ENCODE measurements at regions not wholly inside any gene's neighbourhood (a gene's known extent, or its start where the extent isn't known, plus 50 kb on each side); places are given as distances from the start of the nearest gene placed in this dataset.

GRCh38 chr16:6031567-6031966, 934.0 kb upstream of the EEF2KMT start:
- H3K27me3 ChIP-seq: no peaks in the 10 kb centered on the region
- H3K9me3 ChIP-seq: no peaks in the 10 kb centered on the region
- H3K4me1 ChIP-seq: no peaks in the 10 kb centered on the region
- intact Hi-C loops (cut with DNase I; ENCODE audit: low total_unique reads): no loop called here
- no peaks in the 10 kb centered on the region for H3K36me3 ChIP-seq
- no peak overlapping the region for H3K27ac ChIP-seq
- no peak overlapping the region for H3K4me3 ChIP-seq
- DNase-seq: no peak
- TF ChIP-seq CTCF (IDR thresholded peaks at IDR 0.05): no peak

DNA sequence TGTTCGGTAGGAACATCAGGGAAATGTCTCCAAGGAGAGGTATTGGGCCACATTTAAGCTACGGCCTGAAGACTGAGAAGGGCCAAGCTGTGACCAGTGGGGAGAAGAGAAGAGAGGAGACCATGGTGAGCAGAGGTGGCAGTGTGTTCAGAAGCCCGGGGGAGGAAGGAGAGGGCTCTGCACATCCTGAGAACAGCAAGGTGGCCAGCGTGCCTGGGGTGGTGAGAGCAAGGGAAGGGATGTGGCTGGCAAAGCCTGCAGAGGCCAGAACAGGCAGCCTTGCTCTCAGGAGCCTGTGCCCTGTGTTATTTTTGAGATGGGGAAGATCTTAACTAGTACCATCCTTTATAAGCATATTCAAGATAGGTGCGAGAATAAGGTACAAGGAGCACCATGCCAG, 933.5 kb upstream of the EEF2KMT start:
- Histone ChIP-seq H3K4me3 (no peak overlapping the region), H3K27me3 (no peaks in the 10 kb centered on the region), H3K27ac (no peak overlapping the region), H3K9me3 (no peaks in the 10 kb centered on the region), H3K36me3 (no peaks in the 10 kb centered on the region), H3K4me1 (no peaks in the 10 kb centered on the region)
- no peak for TF ChIP-seq POLR2A (IDR thresholded peaks at IDR 0.05)
- TF ChIP-seq CTCF (IDR thresholded peaks at IDR 0.05): no peak
- intact Hi-C loops (cut with DNase I; ENCODE audit: low total_unique reads): no loop called here
- DNase-seq: no peak

GRCh38 chr16:6027733-6028132, 930.1 kb upstream of the EEF2KMT start:
- no peak for DNase-seq
- no peaks in the 10 kb centered on the region for H3K36me3 ChIP-seq
- no peak overlapping the region for H3K27ac ChIP-seq
- no peaks in the 10 kb centered on the region for H3K27me3 ChIP-seq
- no peaks in the 10 kb centered on the region for H3K9me3 ChIP-seq
- no peaks in the 10 kb centered on the region for H3K4me1 ChIP-seq
- TF ChIP-seq POLR2A (IDR thresholded peaks at IDR 0.05) (no peak), CTCF (IDR thresholded peaks at IDR 0.05) (no peak)
- no peak overlapping the region for H3K4me3 ChIP-seq
- intact Hi-C loops (cut with DNase I; ENCODE audit: low total_unique reads): no loop called here

GRCh38 chr16:6023449-6023848, 925.9 kb upstream of the EEF2KMT start:
- Histone ChIP-seq H3K4me3 (no peak overlapping the region), H3K27me3 (no peaks in the 10 kb centered on the region), H3K36me3 (no peaks in the 10 kb centered on the region), H3K9me3 (no peaks in the 10 kb centered on the region), H3K4me1 (no peaks in the 10 kb centered on the region), H3K27ac (no peak overlapping the region)
- no peak for DNase-seq
- intact Hi-C loops (cut with DNase I; ENCODE audit: low total_unique reads): no loop called here
- TF ChIP-seq POLR2A (IDR thresholded peaks at IDR 0.05) (no peak), CTCF (IDR thresholded peaks at IDR 0.05) (no peak)

DNA sequence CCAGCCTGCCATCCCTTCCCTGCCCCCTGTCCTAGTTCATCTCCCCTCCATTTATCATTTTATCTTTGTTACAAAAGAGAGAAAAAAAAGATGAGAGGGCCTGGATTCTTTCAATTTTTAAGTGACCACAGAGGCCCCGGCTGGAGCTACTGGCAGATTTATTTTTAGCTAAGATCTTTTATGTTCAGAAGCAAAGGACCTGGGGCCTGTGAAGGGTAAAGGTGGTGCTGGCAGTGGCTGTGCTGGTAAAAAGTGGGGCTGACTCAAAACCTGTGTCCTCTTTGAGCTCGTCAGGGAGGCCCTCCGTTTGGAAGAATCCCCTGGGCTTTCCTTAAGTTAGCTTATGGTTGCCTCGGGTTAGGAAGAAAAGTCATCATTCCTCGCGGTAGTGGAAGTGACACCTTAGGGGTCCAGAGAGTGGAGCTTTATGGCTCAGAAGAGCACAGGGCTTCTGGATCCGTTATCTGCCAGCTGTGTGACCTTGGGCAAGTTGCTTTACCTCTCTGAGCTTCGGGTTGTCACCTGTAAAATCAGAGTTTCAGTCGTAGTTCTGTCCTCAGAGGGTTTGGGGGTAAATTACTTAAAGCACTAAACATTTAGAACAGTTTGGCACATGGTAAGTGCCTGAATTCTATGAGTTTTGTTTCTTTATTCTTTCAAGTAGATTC, 923.8 kb upstream of the EEF2KMT start:
- Histone ChIP-seq H3K9me3 (no peaks in the 10 kb centered on the region), H3K36me3 (no peaks in the 10 kb centered on the region), H3K4me3 (no peak overlapping the region), H3K27me3 (no peaks in the 10 kb centered on the region), H3K4me1 (no peaks in the 10 kb centered on the region), H3K27ac (no peak overlapping the region)
- intact Hi-C loops (cut with DNase I; ENCODE audit: low total_unique reads): no loop called here
- DNase-seq: no peak
- no peak for TF ChIP-seq CTCF (IDR thresholded peaks at IDR 0.05)
- no peak for TF ChIP-seq POLR2A (IDR thresholded peaks at IDR 0.05)

Data from uterus (tissue), 3 donors.